Nephron progenitor cell (in vitro differentiated cells): ENCODE measurements at regions not wholly inside any gene's neighbourhood (a gene's known extent, or its start where the extent isn't known, plus 50 kb on each side); places are given as distances from the start of the nearest gene placed in this dataset.

Experiments used
- DNase-seq: peaks from one replicate; pipeline ENCODE4 v3.0.0; 2021
- H3K27ac Mint-ChIP-seq: 2 replicates; pipeline ENCODE4 v1.8.0; 2021; ENCODE audit warnings: mild to moderate bottlenecking, moderate library complexity, mixed read lengths
- H3K27me3 Mint-ChIP-seq: 2 replicates; pipeline ENCODE4 v1.8.0; 2021; ENCODE audit warnings: mild to moderate bottlenecking, low read depth, mixed read lengths; ENCODE audit not compliant: poor library complexity
- H3K36me3 Mint-ChIP-seq: 2 replicates; pipeline ENCODE4 v1.8.0; 2021; ENCODE audit warnings: low read depth, mixed read lengths
- H3K4me1 Mint-ChIP-seq: 2 replicates; pipeline ENCODE4 v1.8.0; 2021; ENCODE audit warnings: mixed read lengths
- H3K4me3 Mint-ChIP-seq: 2 replicates; pipeline ENCODE4 v1.8.0; 2021; ENCODE audit warnings: mild to moderate bottlenecking, moderate library complexity, mixed read lengths
- H3K9me3 Mint-ChIP-seq: 2 replicates; pipeline ENCODE4 v1.8.0; 2021; ENCODE audit warnings: mild to moderate bottlenecking, moderate library complexity, mixed read lengths
- TF ChIP-seq, protein P1 (sequence below): fragments of 200-600 bp; sonication (generic); IDR thresholded peaks from 2 replicates; pipeline ENCODE4 v1.5.0; 2021; ENCODE audit warnings: antibody characterized with exemption

GRCh38 chr9:73064315-73064714 lies 87.3 kb upstream of the ANXA1 start:
- peaks cover 7% of the 10 kb centered on the region for H3K27me3 Mint-ChIP-seq
- no peak overlapping the region for H3K4me3 Mint-ChIP-seq
- H3K9me3 Mint-ChIP-seq: peaks cover under 1% of the 10 kb centered on the region
- DNase-seq: no peak
- TF ChIP-seq, protein P1, sequence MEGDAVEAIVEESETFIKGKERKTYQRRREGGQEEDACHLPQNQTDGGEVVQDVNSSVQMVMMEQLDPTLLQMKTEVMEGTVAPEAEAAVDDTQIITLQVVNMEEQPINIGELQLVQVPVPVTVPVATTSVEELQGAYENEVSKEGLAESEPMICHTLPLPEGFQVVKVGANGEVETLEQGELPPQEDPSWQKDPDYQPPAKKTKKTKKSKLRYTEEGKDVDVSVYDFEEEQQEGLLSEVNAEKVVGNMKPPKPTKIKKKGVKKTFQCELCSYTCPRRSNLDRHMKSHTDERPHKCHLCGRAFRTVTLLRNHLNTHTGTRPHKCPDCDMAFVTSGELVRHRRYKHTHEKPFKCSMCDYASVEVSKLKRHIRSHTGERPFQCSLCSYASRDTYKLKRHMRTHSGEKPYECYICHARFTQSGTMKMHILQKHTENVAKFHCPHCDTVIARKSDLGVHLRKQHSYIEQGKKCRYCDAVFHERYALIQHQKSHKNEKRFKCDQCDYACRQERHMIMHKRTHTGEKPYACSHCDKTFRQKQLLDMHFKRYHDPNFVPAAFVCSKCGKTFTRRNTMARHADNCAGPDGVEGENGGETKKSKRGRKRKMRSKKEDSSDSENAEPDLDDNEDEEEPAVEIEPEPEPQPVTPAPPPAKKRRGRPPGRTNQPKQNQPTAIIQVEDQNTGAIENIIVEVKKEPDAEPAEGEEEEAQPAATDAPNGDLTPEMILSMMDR: no peak
- H3K4me1 Mint-ChIP-seq: no peaks in the 10 kb centered on the region
- no peak overlapping the region for H3K27ac Mint-ChIP-seq
- H3K36me3 Mint-ChIP-seq: no peaks in the 10 kb centered on the region

DNA sequence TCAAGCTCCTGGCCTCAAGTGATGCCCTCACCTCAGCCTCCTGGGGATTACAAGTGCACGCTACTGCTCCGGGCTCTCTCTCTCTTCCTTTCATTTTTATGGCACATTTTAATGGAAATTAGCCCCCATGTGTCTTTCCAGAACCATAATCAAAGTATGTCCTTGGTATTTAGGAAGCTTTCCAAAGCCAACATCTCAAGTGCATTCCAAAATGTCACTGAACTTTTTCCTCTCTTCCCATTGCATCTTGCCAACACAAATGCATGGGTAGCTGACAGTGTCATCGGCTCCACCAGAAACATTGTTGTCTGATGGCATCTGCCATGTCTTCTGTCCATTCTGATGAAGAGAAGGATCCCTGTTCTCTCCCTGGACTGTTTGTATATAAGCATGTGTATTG lies 90.5 kb upstream of the ANXA1 start:
- Mint-ChIP-seq H3K27ac (no peak overlapping the region), H3K36me3 (no peaks in the 10 kb centered on the region), H3K27me3 (peaks cover 3% of the 10 kb centered on the region), H3K9me3 (no peaks in the 10 kb centered on the region), H3K4me1 (no peaks in the 10 kb centered on the region), H3K4me3 (no peak overlapping the region)
- TF ChIP-seq, protein P1: no peak
- DNase-seq: no peak

GRCh38 chr9:73059247-73059646 lies 92.4 kb upstream of the ANXA1 start:
- no peak for DNase-seq
- Mint-ChIP-seq H3K9me3 (no peaks in the 10 kb centered on the region), H3K27ac (no peak overlapping the region), H3K27me3 (peaks cover 3% of the 10 kb centered on the region), H3K4me3 (no peak overlapping the region), H3K36me3 (no peaks in the 10 kb centered on the region), H3K4me1 (no peaks in the 10 kb centered on the region)
- TF ChIP-seq, protein P1: no peak

DNA sequence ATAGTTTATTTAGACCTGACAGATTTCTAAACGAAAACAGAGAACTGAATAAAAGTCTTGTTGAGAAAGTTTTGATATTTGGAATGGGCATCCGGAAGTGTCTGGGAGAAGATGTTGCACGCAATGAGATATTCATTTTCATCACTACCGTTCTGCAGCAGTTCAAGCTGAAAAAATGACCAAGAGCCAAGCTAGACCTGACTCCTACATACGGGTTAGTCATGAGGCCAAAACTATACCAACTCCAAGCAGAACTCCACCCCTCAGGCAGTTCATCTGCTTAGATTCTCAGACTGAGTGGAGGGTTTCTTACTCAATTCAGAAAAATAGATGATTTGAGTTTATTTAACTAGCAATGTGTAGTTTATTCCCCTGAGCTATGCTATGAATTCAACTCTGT lies 95.4 kb upstream of the ANXA1 start:
- no peak overlapping the region for H3K4me3 Mint-ChIP-seq
- H3K27me3 Mint-ChIP-seq: no peaks in the 10 kb centered on the region
- TF ChIP-seq, protein P1: no peak
- H3K36me3 Mint-ChIP-seq: no peaks in the 10 kb centered on the region
- no peak for DNase-seq
- H3K9me3 Mint-ChIP-seq: no peaks in the 10 kb centered on the region
- H3K27ac Mint-ChIP-seq: no peak overlapping the region
- no peaks in the 10 kb centered on the region for H3K4me1 Mint-ChIP-seq

DNA sequence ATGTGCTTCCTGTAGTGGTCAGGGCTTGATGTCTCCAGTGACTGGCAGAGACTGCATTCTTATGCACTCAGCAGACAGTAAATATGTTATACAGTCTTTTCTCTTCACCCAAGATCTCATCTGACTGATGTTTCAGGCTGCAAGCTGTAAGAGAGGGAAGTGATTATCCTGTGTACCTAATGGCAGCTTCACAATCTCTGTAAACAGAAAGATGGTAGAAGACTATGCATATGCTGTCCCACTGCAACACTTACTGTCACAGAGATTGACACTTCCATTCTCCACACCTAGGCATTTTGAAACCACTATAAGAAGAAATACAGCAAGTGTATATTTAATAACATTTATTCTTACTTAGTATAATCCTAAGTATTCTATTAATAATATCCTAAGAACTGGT lies 97.6 kb upstream of the ANXA1 start:
- H3K4me3 Mint-ChIP-seq: no peak overlapping the region
- no peaks in the 10 kb centered on the region for H3K36me3 Mint-ChIP-seq
- no peak overlapping the region for H3K27ac Mint-ChIP-seq
- TF ChIP-seq, protein P1: no peak
- H3K4me1 Mint-ChIP-seq: peaks cover 7% of the 10 kb centered on the region
- H3K9me3 Mint-ChIP-seq: no peaks in the 10 kb centered on the region
- no peaks in the 10 kb centered on the region for H3K27me3 Mint-ChIP-seq
- no peak for DNase-seq

DNA sequence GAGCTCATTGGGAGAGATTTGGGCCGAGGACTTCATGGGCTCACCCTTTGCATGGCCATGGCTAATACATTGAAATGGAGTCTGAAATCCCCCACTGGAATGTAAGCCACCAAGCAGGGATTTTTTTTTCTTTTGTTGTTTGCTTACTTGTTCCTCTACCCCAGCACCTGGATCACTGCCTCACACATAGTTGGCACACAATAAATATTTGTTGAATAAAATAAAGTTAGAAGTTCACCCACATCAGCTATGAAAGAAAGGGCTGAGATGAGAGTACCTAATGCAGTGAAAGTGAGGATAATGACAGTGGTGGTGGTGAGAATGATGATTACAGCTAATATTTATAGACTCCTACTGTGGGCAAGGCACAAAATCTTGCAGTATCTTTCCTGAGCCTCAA lies 98.1 kb upstream of the ANXA1 start:
- no peak overlapping the region for H3K4me3 Mint-ChIP-seq
- no peaks in the 10 kb centered on the region for H3K36me3 Mint-ChIP-seq
- DNase-seq: no peak
- peaks cover 7% of the 10 kb centered on the region for H3K4me1 Mint-ChIP-seq
- TF ChIP-seq, protein P1: no peak
- H3K9me3 Mint-ChIP-seq: no peaks in the 10 kb centered on the region
- no peaks in the 10 kb centered on the region for H3K27me3 Mint-ChIP-seq
- H3K27ac Mint-ChIP-seq: no peak overlapping the region
